Esophagus muscularis mucosa (tissue), 4 donors: ENCODE measurements at regions not wholly inside any gene's neighbourhood (a gene's known extent, or its start where the extent isn't known, plus 50 kb on each side); places are given as distances from the start of the nearest gene placed in this dataset.

Experiments used
- CTCF ChIP-seq, 3 experiments: fragments of 200-600 bp in 2 of 3; fragments of 450-650 bp in 1 of 3; sonication (generic) in 2 of 3; IDR thresholded peaks; one replicate each; pipeline ENCODE4 v1.5.1; 2017 to 2019; ENCODE audit warnings: antibody characterized with exemption in 3 of 3, mild to moderate bottlenecking in 2 of 3, moderate library complexity in 1 of 3
- EP300 ChIP-seq: sonication (generic); formaldehyde crosslinking; IDR thresholded peaks from one replicate; pipeline ENCODE4 v1.6.1; 2017; ENCODE audit warnings: antibody characterized with exemption
- POLR2A ChIP-seq: fragments of 450-650 bp; IDR thresholded peaks from one replicate; pipeline ENCODE4 v1.6.1; 2017; ENCODE audit warnings: antibody characterized with exemption, moderate library complexity, mild to moderate bottlenecking, low read depth
- POLR2AphosphoS5 ChIP-seq, 2 donors: sonication (generic); formaldehyde crosslinking; IDR thresholded peaks; one replicate each; pipeline ENCODE4 v1.6.1; 2017; ENCODE audit warnings: antibody characterized with exemption in 2 of 2

GRCh38 chr7:84677117-84677732, 482.6 kb upstream of the SEMA3A start:
- TF ChIP-seq POLR2A (no peak), POLR2AphosphoS5 (IDR thresholded peaks at IDR 0.05) (no peak), CTCF (IDR thresholded peaks at IDR 0.05) (no peak), EP300 (no peak)
